Retinal pigment epithelial cell (primary cell): ENCODE measurements at regions not wholly inside any gene's neighbourhood (a gene's known extent, or its start where the extent isn't known, plus 50 kb on each side); places are given as distances from the start of the nearest gene placed in this dataset.
A peak's percentile ranks its signal among the peaks of the same experiment; 100 is the strongest.

Source experiments
- DNase-seq: peaks from one replicate; pipeline ENCODE4 v3.0.0-alpha.2; 2010; ENCODE audit warnings: low read depth
- H3K4me3 ChIP-seq: 2 replicates; pipeline ENCODE4 v1.5.1; 2011; ENCODE audit warnings: mild to moderate bottlenecking, low read length, control low read depth, moderate library complexity
- TF ChIP-seq, protein P1 (sequence below): conservative IDR thresholded peaks from 2 replicates; pipeline ENCODE4 v1.5.1; 2011; ENCODE audit warnings: low read depth, low read length, control low read depth, inconsistent platforms

DNA sequence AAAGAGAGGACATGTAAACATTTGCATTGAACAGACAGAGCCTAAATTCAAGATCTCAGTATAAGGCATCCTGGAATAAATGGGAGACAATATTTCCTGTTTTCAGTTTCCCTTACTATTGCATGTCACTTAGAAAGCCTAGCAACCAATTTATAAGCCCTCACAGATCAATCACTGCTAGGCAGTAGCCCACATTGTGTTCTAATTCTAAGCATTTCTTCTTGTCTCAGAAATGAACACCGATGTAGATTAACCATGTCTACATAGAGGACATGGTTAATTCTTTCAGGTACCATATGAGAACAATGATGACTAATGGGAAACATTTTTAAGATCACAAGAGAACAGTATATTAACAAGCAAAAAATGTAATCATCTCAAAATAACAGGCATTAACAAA is 79.6 kb upstream of the HMHB1 start:
- no peak overlapping the region for H3K4me3 ChIP-seq
- no peak for DNase-seq
- TF ChIP-seq, protein P1, sequence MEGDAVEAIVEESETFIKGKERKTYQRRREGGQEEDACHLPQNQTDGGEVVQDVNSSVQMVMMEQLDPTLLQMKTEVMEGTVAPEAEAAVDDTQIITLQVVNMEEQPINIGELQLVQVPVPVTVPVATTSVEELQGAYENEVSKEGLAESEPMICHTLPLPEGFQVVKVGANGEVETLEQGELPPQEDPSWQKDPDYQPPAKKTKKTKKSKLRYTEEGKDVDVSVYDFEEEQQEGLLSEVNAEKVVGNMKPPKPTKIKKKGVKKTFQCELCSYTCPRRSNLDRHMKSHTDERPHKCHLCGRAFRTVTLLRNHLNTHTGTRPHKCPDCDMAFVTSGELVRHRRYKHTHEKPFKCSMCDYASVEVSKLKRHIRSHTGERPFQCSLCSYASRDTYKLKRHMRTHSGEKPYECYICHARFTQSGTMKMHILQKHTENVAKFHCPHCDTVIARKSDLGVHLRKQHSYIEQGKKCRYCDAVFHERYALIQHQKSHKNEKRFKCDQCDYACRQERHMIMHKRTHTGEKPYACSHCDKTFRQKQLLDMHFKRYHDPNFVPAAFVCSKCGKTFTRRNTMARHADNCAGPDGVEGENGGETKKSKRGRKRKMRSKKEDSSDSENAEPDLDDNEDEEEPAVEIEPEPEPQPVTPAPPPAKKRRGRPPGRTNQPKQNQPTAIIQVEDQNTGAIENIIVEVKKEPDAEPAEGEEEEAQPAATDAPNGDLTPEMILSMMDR, result no peak

DNA sequence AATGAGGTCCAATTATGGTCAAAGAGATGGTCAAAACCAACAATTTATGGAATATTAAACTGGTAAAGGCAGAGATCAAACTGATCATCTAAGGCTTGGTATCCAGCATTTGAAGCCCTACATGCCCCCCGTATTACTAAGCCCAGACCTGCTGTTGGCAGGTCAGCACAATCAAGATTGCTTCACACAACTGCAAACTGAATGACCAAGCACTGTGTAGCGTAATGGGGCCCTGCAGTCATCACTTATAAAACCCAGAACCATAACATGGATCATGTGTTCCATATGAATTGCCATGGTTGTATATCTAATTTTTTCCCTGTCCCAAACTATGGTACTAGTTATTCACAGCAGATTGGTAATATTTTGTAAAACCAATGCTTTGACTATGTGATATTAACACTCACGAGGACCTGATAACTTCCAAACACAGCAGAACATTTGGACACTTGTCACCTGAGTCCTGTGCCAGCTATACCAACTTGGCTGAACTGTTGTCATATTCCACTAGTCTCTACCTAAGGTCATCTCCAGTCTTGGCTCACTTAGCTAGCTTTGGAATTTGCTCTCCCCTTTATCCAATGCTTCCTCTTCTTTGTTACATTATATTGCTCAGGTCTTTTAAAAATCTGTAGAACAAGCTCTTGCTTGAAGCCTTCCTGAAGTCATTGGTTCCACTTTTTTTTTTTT is 81.7 kb upstream of the HMHB1 start:
- no peak overlapping the region for H3K4me3 ChIP-seq
- TF ChIP-seq, protein P1, result no peak
- no peak for DNase-seq

DNA sequence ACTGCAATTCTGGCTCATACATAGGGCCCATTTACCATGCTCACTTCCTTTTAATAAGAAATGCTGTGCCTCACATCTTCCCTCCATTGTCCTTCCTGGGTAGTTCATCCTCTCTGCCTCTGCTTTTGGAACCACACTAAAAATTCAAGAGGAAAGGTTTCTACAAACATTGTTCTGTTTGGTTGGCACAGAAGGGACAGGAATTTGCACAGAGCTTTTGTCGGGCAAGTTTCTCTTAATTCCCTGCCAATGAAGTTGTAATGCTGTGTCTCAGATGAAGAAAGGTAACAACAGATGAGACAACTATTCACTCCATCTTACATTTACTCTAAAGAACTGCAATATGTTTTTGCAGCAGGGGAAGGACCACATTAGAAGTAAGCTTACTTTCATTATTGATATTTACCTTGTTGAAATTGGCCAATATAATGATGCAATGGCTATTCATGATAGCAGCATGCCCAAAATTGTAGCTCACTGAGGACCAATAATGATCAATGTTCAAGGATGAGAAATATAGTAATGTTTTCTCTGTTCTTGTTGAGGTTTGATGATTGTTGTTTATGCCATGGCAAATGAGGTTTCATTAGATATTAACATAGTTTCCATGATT is 82.5 kb upstream of the HMHB1 start:
- TF ChIP-seq, protein P1, result no peak
- DNase-seq, result no peak
- no peak overlapping the region for H3K4me3 ChIP-seq

DNA sequence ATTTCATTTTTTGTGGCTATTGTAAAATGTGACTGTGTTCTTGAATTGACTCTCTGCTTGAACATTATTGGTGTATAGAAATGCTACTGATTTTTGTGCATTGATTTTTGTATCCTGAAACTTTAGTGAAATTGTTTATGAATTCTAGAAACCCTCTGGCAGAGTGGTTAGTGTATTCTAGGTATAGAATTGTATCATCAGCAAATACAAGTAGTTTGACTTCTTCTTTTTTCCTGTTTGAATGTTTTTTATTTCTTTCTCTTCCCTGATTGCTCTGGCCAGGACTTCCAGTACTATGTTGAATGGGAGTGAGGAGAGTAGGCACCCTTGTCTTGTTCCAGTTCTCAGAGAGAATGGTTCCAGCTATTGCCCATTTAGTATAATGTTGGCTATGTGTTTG is 88.8 kb upstream of the HMHB1 start:
- no peak overlapping the region for H3K4me3 ChIP-seq
- DNase-seq, result no peak

DNA sequence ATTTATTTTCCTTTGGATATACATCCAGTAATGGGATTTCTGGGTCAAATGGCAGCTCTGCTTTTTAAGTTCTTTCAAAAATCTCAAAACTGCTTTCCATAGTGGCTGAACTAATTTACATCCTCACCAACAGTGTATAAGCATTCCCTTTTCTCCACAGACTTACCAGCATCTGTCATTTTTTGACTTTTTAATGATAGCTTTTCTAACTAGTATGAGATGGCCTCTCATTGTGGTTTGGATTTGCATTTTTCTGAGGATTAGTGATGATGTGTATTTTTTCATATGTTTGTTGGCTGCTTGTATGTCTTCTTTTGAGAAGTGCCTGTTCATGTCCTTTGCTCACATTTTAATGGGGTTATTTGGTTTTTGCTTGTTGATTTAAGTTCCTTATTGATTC is 90.0 kb upstream of the HMHB1 start:
- TF ChIP-seq, protein P1, result no peak

More for the DNA sequence above, 88.8 kb upstream of the HMHB1 start:
- TF ChIP-seq, protein P1, result no peak

DNA sequence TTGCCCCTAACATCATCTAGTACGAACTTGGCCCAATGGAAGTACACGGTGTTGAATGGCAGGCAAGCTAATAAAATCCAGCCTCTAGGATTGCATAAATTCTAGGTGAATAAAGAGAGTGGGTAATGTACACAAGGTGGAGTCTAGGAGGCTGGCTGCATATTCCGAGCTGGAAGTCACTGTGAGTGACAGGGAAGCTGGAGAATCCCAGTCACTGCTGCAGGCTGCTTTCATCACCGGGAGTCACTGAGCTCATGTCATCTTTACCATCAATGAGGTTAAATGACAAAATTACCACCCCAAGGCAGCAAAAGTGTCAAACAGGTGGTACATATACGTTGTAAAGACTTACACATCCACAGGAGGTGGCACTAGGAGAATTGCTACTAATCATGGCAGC is 91.3 kb upstream of the HMHB1 start:
- H3K4me3 ChIP-seq, result no peak overlapping the region
- TF ChIP-seq, protein P1, result no peak
- no peak for DNase-seq

More for the DNA sequence above, 90.0 kb upstream of the HMHB1 start:
- DNase-seq, result peak; percentile 75
- no peak overlapping the region for H3K4me3 ChIP-seq

DNA sequence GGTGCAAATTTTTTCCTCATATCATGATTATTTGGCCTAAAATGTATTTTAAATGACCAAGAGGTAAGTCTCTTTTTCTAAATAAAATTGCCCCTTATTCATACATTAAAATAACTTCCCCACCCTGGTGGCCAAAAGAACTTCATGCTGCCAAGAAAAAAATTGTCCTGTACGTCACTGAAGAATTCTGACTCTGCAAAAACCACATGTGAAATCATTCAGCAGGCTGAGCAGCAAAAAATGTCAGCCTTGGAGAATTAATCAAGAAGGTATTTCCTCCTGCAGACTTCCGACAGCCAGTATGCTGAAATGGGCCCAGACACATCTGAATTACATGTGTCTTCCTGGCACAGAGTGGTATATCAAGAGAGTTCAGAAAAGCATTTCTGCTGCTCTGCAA is 94.6 kb upstream of the HMHB1 start:
- DNase-seq, result peak; percentile 69

More for the DNA sequence above, 94.6 kb upstream of the HMHB1 start:
- TF ChIP-seq, protein P1, result peak; percentile 27
- no peak overlapping the region for H3K4me3 ChIP-seq
